Smooth muscle cell (in vitro differentiated cells): ENCODE measurements at regions not wholly inside any gene's neighbourhood (a gene's known extent, or its start where the extent isn't known, plus 50 kb on each side); places are given as distances from the start of the nearest gene placed in this dataset.

ENCODE experiments used
- DNase-seq: peaks from one replicate; lab custom pipeline; 2025; ENCODE audit not compliant: unreplicated experiment; lab: John Stamatoyannopoulos, UW
- H2AFZ ChIP-seq: fragments of 200-600 bp; sonication (generic); 2 replicates; pipeline ENCODE4 v1.6.0; 2016; ENCODE audit warnings: antibody characterized with exemption, low read depth, mild to moderate bottlenecking
- H3F3A ChIP-seq: fragments of 200-600 bp; sonication (generic); 2 replicates; pipeline ENCODE4 v1.6.0; 2017; ENCODE audit warnings: antibody characterized with exemption, low read depth
- H3K27ac ChIP-seq: fragments of 200-600 bp; sonication (generic); 2 replicates; pipeline ENCODE4 v1.5.1; 2016; ENCODE audit warnings: low read depth, mild to moderate bottlenecking
- H3K27me3 ChIP-seq: fragments of 200-600 bp; sonication (generic); 2 replicates; pipeline ENCODE4 v1.6.1; 2016; ENCODE audit warnings: low read depth, mild to moderate bottlenecking
- H3K36me3 ChIP-seq: fragments of 200-600 bp; sonication (generic); 2 replicates; pipeline ENCODE4 v1.5.1; 2016; ENCODE audit warnings: low read depth
- H3K4me1 ChIP-seq: fragments of 200-600 bp; sonication (generic); 2 replicates; pipeline ENCODE4 v1.5.1; 2016; ENCODE audit warnings: low read depth
- H3K4me2 ChIP-seq: fragments of 200-600 bp; sonication (generic); 2 replicates; pipeline ENCODE4 v1.6.0; 2016; ENCODE audit warnings: mild to moderate bottlenecking
- H3K4me3 ChIP-seq: fragments of 200-600 bp; sonication (generic); 2 replicates; pipeline ENCODE4 v1.5.1; 2016; ENCODE audit warnings: mild to moderate bottlenecking
- H3K79me2 ChIP-seq: fragments of 200-600 bp; sonication (generic); 2 replicates; pipeline ENCODE4 v1.6.0; 2016; ENCODE audit warnings: low read depth, mild to moderate bottlenecking
- H3K9ac ChIP-seq: fragments of 200-600 bp; sonication (generic); 2 replicates; pipeline ENCODE4 v1.6.0; 2016; ENCODE audit warnings: low read depth
- H3K9me3 ChIP-seq: fragments of 200-600 bp; sonication (generic); replicated peaks from 2 replicates; pipeline ENCODE4 v1.5.1; 2016; ENCODE audit warnings: low read depth
- H4K20me1 ChIP-seq: fragments of 200-600 bp; sonication (generic); 2 replicates; pipeline ENCODE4 v1.6.0; 2016; ENCODE audit warnings: low read depth
- CTCF ChIP-seq: fragments of 200-600 bp; sonication (generic); IDR thresholded peaks from 2 replicates; pipeline ENCODE4 v1.5.1; 2017; ENCODE audit warnings: borderline replicate concordance, mild to moderate bottlenecking, antibody characterized with exemption; ENCODE audit not compliant: insufficient read depth, poor library complexity, severe bottlenecking
- WGBS: methylation state at CpG from one replicate; pipeline ENCODE4 v1.1.7; 2016; ENCODE audit warnings: low lambda C conversion rate; 5-methylcytosine and 5-hydroxymethylcytosine counted together

GRCh38 chr10:2439000-2439399, 628.3 kb upstream of the PFKP start:
- Histone ChIP-seq H3K27me3 (no peaks in the 10 kb centered on the region), H3K4me3 (no peak overlapping the region), H3K79me2 (no peaks in the 10 kb centered on the region), H4K20me1 (no peaks in the 10 kb centered on the region), H3F3A (no peaks in the 10 kb centered on the region), H3K4me1 (no peaks in the 10 kb centered on the region), H3K36me3 (no peaks in the 10 kb centered on the region), H2AFZ (no peak overlapping the region), H3K9me3 (no peaks in the 10 kb centered on the region), H3K27ac (no peak overlapping the region), H3K9ac (no peak overlapping the region), H3K4me2 (no peak overlapping the region)
- WGBS = 75% methylated on average over 8 of the region's 8 CpGs
- no peak for TF ChIP-seq CTCF
- no peak for DNase-seq

GRCh38 chr10:2438248-2438939, 629.0 kb upstream of the PFKP start:
- Histone ChIP-seq H2AFZ (no peak overlapping the region), H3K79me2 (no peaks in the 10 kb centered on the region), H3K4me3 (no peak overlapping the region), H3K9me3 (no peaks in the 10 kb centered on the region), H3K27me3 (no peaks in the 10 kb centered on the region), H3K27ac (no peak overlapping the region), H3K4me1 (no peaks in the 10 kb centered on the region), H3K36me3 (no peaks in the 10 kb centered on the region), H3K9ac (no peak overlapping the region), H3F3A (no peaks in the 10 kb centered on the region), H3K4me2 (no peak overlapping the region), H4K20me1 (no peaks in the 10 kb centered on the region)
- no peak for DNase-seq
- WGBS = 85% methylated on average over 7 of the region's 7 CpGs
- TF ChIP-seq CTCF = no peak

- Histone ChIP-seq H3K27me3 (no peaks in the 10 kb centered on the region), H3K79me2 (no peaks in the 10 kb centered on the region), H3K4me2 (no peak overlapping the region), H3K9ac (no peak overlapping the region), H3K27ac (no peak overlapping the region), H3K36me3 (no peaks in the 10 kb centered on the region), H3K9me3 (no peaks in the 10 kb centered on the region), H3K4me3 (no peak overlapping the region), H4K20me1 (no peaks in the 10 kb centered on the region), H3K4me1 (no peaks in the 10 kb centered on the region), H2AFZ (no peak overlapping the region), H3F3A (no peaks in the 10 kb centered on the region)
- no peak for TF ChIP-seq CTCF
- no peak for DNase-seq
- WGBS = 91% methylated on average over 11 of the region's 11 CpGs
Measured at GRCh38 chr10:2436933-2437332, 630.4 kb upstream of the PFKP start.

GRCh38 chr10:2431961-2432360, 635.4 kb upstream of the PFKP start:
- no peak overlapping the region for H3K4me2 ChIP-seq
- no peaks in the 10 kb centered on the region for H3K27me3 ChIP-seq
- H2AFZ ChIP-seq = no peak overlapping the region
- H3K9ac ChIP-seq = no peak overlapping the region
- no peaks in the 10 kb centered on the region for H3K9me3 ChIP-seq
- no peaks in the 10 kb centered on the region for H3F3A ChIP-seq
- WGBS = 76% methylated on average over 5 of the region's 5 CpGs
- no peaks in the 10 kb centered on the region for H3K4me1 ChIP-seq
- H3K79me2 ChIP-seq = no peaks in the 10 kb centered on the region
- TF ChIP-seq CTCF = no peak
- DNase-seq = no peak
- H3K36me3 ChIP-seq = no peaks in the 10 kb centered on the region
- H3K4me3 ChIP-seq = no peak overlapping the region
- no peaks in the 10 kb centered on the region for H4K20me1 ChIP-seq
- H3K27ac ChIP-seq = no peak overlapping the region
